NCI-H146 (cell line): ENCODE measurements at regions not wholly inside any gene's neighbourhood (a gene's known extent, or its start where the extent isn't known, plus 50 kb on each side); places are given as distances from the start of the nearest gene placed in this dataset.
"Not testable (repeated sequence)": the region's sequence is repeated elsewhere in the genome, so short reads cannot be mapped to it uniquely, and the experiment has no call there.

Experiments used
- DNase-seq: peaks from one replicate; lab custom pipeline; 2025; lab: John Stamatoyannopoulos, UW

DNA sequence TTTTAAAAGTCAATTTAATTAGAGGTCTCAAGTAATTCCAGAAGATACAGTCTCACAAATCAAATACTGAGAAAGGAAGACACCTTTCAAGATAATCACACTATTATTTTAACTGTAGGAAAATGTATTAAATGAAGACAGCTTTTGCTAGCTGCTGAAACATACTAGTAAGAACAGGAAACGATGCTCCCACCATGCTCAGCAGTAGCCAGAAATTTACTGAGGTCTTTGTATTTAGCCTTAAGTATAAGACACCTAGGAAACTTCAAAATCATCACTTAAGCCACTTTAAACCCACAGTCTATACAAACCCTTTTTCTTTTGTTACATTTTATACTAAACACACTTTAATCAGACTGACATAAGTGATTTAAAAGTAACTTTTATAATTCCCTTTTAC is 72.7 kb upstream of the NPIPB12 start:
- not testable (repeated sequence) for DNase-seq

DNA sequence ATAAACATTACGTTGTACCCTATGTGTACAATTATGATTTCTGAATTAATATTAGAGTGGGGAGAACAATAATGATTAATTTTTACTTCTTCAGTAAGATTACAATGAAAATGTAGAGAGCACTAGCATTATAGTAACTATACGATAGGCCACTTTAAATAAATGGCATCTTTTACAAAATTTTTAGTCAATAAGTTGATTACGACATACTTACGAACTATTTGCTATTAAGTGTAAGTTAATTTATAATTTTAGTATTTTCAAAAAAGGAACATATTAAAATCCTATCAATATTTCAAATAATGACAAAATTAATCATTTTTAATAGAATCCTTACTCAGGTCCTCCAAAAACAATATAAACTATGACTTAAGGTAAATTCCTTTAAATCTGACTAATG is 75.6 kb upstream of the NPIPB12 start:
- not testable (repeated sequence) for DNase-seq

DNA sequence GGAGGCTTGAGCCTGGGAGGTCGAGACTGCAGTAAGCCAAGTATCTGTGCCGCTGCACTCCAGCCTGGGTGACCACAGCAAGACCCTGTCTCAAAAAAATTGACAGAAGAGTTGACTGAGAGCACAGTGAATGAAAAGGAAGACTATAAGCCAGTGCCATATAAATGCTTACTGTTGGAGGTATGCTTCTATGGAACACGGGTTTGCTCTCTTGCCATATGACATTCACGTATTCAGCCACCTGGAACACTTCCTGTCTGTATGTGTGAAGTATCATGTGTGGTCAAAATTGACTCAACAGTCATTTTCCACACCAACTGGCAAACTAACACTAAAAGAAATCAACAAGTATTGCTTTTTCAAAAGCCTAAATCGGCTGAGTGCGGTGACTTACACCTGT is 71.1 kb upstream of the SPN start:
- not testable (repeated sequence) for DNase-seq

- DNase-seq: peak; percentile 21
Measured at GRCh38 chr16:29594269-29594925, 68.7 kb upstream of the SPN start.

GRCh38 chr16:29594926-29595838 is 67.9 kb upstream of the SPN start:
- peak; percentile 91 for DNase-seq

GRCh38 chr16:29597030-29597429 is 66.0 kb upstream of the SPN start:
- not testable (repeated sequence) for DNase-seq

GRCh38 chr16:29600111-29601000 is 62.7 kb upstream of the SPN start:
- DNase-seq: not testable (repeated sequence)

DNA sequence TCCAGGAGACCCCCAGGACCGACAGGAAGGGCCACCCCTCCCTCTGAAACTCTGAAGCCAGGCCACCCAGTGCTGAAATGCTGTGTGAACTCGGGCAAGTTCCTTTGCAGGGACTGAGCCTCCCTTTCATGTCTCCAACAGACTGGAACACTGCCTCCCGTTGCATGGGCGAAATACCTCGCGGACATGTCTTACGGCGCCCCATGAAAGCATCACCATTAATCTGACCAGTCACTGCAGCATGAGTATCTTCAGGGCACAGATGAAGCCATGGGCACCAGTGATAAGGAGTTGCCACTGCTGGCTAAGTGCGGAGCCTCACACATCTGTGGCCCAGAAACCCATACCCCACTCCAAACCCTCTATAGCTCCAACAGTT is 60.8 kb upstream of the SPN start:
- DNase-seq: not testable (repeated sequence)

GRCh38 chr16:29602683-29603088 is 60.4 kb upstream of the SPN start:
- not testable (repeated sequence) for DNase-seq

DNA sequence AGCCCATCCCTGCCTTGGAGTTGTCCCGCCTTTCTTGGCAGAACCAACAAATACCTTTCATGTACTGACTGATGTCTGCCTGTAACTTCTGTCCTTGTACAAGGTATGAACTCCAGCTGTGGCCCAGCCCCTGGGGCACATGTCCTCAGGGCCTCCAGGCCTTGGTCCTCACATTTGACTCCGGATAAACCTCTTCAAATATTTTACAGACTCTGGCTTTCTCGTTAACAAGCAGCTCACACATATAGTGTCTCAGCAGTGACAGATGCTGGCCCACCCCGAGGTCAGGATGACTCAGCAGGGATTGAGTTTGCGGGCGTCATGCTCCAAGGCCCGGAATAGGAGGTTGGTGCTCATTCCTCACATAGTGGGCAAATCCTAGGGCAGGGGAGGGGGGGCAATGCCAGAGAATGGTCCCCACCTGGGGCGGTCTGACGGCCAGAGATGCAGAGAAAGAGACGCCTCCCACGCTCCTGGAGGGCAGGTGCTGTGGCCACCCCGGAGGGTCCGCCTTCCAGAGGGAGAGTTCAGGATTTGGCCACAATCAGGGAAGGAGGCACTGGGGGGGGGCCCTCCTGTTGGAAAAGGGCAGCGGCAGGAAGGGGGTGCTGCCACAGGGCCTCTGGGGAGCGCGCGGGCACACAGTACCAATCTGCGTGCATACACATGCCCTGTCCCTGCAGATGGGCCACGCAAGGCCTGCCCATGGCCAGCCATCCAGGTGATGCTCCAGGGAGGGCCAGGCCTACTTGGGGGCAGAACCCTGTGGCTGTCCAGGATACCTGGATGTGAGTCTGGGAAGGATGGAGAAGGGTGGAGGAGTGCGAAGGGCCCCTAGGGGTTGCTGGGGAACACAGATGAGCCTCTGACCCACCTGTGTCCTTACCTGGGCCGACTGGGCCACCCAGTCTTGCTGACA is 58.2 kb upstream of the SPN start:
- DNase-seq: not testable (repeated sequence)

DNA sequence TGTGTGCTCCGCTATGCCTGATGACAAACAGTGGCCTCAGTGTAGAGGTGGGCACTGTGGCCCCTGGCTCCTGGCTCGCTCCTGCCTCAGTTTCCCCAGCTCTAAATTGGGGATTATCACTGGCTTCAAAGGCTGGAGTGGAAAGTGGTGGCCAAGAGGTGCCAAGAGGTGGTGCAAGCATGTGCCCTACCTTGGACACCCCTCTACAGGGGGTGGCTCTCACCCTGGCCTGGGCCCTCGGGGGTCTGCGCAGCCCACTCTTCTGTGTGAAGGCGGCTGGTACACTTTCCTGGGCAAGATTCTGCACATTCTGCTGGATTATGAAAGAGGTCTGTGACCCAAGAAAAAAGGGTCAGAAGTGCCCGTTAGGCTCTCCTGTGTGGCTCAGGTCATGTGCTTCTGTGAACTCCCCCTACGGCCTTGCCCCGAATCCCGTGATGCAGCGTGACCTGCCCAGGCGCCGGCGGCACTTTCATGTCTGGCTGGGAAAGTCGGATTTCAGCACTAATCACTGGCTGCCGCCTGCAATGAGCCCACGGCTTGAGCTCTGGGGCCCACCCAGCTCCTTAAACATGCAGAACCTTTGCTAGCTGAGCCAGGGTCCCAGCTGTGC is 57.3 kb upstream of the SPN start:
- not testable (repeated sequence) for DNase-seq

DNA sequence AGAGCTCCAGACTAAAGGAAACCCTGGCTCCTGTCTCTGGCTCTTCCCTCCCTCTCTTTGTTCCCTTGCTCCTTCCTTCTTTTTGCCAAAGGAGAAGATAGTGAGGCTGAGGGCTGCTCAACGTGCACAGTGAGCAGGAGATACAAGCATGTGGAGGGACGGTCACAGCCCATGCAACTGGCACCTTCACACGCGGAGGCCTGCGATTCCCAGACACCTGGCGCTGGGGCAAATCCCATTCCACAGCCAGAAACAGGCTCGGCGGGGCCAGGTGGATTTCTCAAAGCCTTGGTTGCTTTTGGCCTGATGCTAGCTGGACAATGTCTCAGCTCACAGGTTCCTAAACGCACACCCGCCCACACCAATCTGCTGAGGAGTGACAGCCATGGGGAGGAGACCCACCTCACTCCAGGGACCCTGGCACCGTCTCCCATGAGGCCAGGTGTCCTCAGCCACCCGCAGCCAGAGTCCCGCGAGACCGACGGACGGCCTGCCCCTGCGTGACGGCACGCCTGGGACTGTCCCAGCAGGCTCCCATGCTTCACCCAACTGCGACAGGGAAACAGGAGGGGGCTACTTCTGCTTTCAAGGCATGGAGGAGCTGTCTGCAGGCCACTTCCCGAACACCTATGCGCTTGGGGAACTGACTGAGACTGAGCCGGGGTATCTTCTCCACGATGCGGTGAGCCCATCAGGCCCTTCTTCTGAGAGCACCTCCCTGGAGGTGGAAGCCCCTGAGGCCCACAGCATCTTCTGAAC is 56.2 kb upstream of the SPN start:
- not testable (repeated sequence) for DNase-seq

DNA sequence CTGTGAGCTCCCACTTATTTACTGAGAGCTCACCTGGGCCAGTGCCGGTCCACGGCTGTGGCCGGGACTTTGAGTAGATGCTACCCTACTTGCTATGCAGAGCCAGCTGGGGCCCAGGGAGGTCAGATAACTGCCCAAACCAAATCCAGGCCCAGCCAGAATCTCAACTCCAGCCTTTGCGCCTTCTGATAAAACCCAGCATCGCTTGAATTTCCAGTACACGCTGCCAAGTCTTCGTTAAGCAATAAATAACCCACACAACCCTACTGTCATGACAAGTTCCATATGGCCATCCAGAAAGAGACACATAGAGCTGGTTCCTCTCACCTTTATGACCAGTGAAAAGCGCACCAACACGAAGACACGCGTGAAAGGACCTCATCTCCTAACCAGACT is 55.6 kb upstream of the SPN start:
- DNase-seq: not testable (repeated sequence)

GRCh38 chr16:29612381-29613306 is 50.4 kb upstream of the SPN start:
- DNase-seq: peak; percentile 27
